K562 (cell line): ENCODE measurements at regions not wholly inside any gene's neighbourhood (a gene's known extent, or its start where the extent isn't known, plus 50 kb on each side); places are given as distances from the start of the nearest gene placed in this dataset.

ENCODE experiments used
- ATF7 ChIP-seq: fragments of 450-650 bp; IDR thresholded peaks from 2 replicates; pipeline ENCODE4 v1.7.1; 2014; ENCODE audit warnings: mild to moderate bottlenecking, moderate library complexity
- CHCHD3 ChIP-seq: fragments of 250-450 bp; sonication (Bioruptor Pico); IDR thresholded peaks from 2 replicates; pipeline ENCODE4 v2.1.2; 2022; ENCODE audit warnings: mild to moderate bottlenecking
- ESRRB ChIP-seq: fragments of 250-450 bp; sonication (Bioruptor Pico); IDR thresholded peaks from 2 replicates; pipeline ENCODE4 v1.5.0; 2020; ENCODE audit warnings: mild to moderate bottlenecking, moderate library complexity, borderline replicate concordance
- EZH2 ChIP-seq: IDR thresholded peaks from 2 replicates; pipeline ENCODE4 v1.6.1; 2012; ENCODE audit warnings: low read depth, mild to moderate bottlenecking, inconsistent platforms, low read length, borderline replicate concordance
- GATA2 ChIP-seq: sonication (generic); formaldehyde crosslinking; IDR thresholded peaks from 2 replicates; pipeline ENCODE4 v1.4.0; 2020; ENCODE audit warnings: mild to moderate bottlenecking, missing genetic modification reagents
- HOXB6 ChIP-seq: fragments of 250-450 bp; sonication (Bioruptor Pico); IDR thresholded peaks from 2 replicates; pipeline ENCODE4 v1.5.1; 2022; ENCODE audit warnings: mild to moderate bottlenecking, borderline replicate concordance
- SNIP1 ChIP-seq: fragments of 450-650 bp; IDR thresholded peaks from 2 replicates; pipeline ENCODE4 v1.7.1; 2017; ENCODE audit warnings: low read depth, mild to moderate bottlenecking
- ZBED1 ChIP-seq: IDR thresholded peaks from 2 replicates; pipeline ENCODE4 v1.6.1; 2014
- ZNF124 ChIP-seq: sonication (generic); formaldehyde crosslinking; IDR thresholded peaks from 2 replicates; pipeline ENCODE4 v1.8.1; 2022; ENCODE audit warnings: missing genetic modification reagents
- ZNF407 ChIP-seq: fragments of 450-650 bp; IDR thresholded peaks from 2 replicates; pipeline ENCODE4 v1.6.1; 2016; ENCODE audit warnings: low read depth
- ZNF507 ChIP-seq: conservative IDR thresholded peaks from 2 replicates; pipeline ENCODE4 v1.6.1; 2017; ENCODE audit warnings: missing genetic modification characterization, missing compliant biosample characterization
- TF ChIP-seq, protein P1 (sequence below): sonication (generic); formaldehyde crosslinking; IDR thresholded peaks from 2 replicates; pipeline ENCODE4 v1.8.0; 2022; ENCODE audit warnings: mild to moderate bottlenecking, missing genetic modification reagents, borderline replicate concordance
- TF ChIP-seq, protein P2 (sequence below): fragments of 250-450 bp; sonication (Bioruptor Pico); IDR thresholded peaks from 2 replicates; pipeline ENCODE4 v1.8.0; 2021; ENCODE audit warnings: mild to moderate bottlenecking, moderate library complexity

GRCh38 chr2:16958266-16958665 lies 292.6 kb upstream of the CYRIA start (continued):
- TF ChIP-seq ZNF407: no peak
- TF ChIP-seq EZH2: no peak
- TF ChIP-seq CHCHD3 (CRISPR knock-in tag): no peak
- TF ChIP-seq, protein P1, sequence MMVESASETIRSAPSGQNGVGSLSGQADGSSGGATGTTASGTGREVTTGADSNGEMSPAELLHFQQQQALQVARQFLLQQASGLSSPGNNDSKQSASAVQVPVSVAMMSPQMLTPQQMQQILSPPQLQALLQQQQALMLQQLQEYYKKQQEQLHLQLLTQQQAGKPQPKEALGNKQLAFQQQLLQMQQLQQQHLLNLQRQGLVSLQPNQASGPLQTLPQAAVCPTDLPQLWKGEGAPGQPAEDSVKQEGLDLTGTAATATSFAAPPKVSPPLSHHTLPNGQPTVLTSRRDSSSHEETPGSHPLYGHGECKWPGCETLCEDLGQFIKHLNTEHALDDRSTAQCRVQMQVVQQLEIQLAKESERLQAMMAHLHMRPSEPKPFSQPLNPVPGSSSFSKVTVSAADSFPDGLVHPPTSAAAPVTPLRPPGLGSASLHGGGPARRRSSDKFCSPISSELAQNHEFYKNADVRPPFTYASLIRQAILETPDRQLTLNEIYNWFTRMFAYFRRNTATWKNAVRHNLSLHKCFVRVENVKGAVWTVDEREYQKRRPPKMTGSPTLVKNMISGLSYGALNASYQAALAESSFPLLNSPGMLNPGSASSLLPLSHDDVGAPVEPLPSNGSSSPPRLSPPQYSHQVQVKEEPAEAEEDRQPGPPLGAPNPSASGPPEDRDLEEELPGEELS (CRISPR knock-in tag): no peak
- no peak for TF ChIP-seq HOXB6 (CRISPR knock-in tag)
- no peak for TF ChIP-seq ZBED1
- TF ChIP-seq ESRRB: no peak
- no peak for TF ChIP-seq ATF7
- no peak for TF ChIP-seq ZNF124
- no peak for TF ChIP-seq ZNF507 (tag)
- TF ChIP-seq SNIP1: no peak
- no peak for TF ChIP-seq GATA2
- TF ChIP-seq, protein P2, sequence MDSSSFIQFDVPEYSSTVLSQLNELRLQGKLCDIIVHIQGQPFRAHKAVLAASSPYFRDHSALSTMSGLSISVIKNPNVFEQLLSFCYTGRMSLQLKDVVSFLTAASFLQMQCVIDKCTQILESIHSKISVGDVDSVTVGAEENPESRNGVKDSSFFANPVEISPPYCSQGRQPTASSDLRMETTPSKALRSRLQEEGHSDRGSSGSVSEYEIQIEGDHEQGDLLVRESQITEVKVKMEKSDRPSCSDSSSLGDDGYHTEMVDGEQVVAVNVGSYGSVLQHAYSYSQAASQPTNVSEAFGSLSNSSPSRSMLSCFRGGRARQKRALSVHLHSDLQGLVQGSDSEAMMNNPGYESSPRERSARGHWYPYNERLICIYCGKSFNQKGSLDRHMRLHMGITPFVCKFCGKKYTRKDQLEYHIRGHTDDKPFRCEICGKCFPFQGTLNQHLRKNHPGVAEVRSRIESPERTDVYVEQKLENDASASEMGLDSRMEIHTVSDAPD (CRISPR knock-in tag): no peak
